ENCODE measurements at regions not wholly inside any gene's neighbourhood (a gene's known extent, or its start where the extent isn't known, plus 50 kb on each side); places are given as distances from the start of the nearest gene placed in this dataset.

DNA sequence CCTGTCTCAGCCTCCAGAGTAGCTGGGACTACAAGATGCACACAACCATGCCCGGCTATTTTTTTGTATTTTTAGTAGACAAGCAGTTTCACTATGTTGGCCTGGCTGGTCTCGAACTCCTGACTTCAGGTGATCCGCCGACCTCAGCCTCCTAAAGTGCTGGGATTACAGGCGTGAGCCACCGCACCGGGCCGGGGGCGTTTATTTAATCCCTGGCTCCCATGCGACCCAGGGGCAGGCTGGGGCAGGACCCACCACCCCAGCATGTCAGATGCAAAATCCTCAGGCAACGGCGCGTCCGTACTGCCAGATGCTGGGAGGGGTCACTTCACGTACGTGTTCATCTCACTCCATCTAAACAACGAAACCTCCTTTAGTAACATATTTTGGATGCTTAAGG, 518.7 kb upstream of the NOX3 start:
- Histone ChIP-seq H3K4me3 (replicated peaks; ENCODE audit: insufficient read depth, low read length) (no peak overlapping the region), H3K27me3 (ENCODE audit: insufficient read depth, poor library complexity, severe bottlenecking) (no peaks in the 10 kb centered on the region), H3K27ac (replicated peaks) (no peak overlapping the region)
- TF ChIP-seq, protein P1, sequence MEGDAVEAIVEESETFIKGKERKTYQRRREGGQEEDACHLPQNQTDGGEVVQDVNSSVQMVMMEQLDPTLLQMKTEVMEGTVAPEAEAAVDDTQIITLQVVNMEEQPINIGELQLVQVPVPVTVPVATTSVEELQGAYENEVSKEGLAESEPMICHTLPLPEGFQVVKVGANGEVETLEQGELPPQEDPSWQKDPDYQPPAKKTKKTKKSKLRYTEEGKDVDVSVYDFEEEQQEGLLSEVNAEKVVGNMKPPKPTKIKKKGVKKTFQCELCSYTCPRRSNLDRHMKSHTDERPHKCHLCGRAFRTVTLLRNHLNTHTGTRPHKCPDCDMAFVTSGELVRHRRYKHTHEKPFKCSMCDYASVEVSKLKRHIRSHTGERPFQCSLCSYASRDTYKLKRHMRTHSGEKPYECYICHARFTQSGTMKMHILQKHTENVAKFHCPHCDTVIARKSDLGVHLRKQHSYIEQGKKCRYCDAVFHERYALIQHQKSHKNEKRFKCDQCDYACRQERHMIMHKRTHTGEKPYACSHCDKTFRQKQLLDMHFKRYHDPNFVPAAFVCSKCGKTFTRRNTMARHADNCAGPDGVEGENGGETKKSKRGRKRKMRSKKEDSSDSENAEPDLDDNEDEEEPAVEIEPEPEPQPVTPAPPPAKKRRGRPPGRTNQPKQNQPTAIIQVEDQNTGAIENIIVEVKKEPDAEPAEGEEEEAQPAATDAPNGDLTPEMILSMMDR (IDR thresholded peaks at IDR 0.05; ENCODE audit: insufficient read depth, low read length), result no peak
- TF ChIP-seq GABPA (IDR thresholded peaks at IDR 0.05; ENCODE audit: low read depth) (no peak), POLR2AphosphoS5 (IDR thresholded peaks at IDR 0.05; ENCODE audit: low read depth) (no peak), SPI1 (IDR thresholded peaks at IDR 0.05; ENCODE audit: borderline replicate concordance, low read depth) (no peak)
- TF ChIP-seq, protein P2, sequence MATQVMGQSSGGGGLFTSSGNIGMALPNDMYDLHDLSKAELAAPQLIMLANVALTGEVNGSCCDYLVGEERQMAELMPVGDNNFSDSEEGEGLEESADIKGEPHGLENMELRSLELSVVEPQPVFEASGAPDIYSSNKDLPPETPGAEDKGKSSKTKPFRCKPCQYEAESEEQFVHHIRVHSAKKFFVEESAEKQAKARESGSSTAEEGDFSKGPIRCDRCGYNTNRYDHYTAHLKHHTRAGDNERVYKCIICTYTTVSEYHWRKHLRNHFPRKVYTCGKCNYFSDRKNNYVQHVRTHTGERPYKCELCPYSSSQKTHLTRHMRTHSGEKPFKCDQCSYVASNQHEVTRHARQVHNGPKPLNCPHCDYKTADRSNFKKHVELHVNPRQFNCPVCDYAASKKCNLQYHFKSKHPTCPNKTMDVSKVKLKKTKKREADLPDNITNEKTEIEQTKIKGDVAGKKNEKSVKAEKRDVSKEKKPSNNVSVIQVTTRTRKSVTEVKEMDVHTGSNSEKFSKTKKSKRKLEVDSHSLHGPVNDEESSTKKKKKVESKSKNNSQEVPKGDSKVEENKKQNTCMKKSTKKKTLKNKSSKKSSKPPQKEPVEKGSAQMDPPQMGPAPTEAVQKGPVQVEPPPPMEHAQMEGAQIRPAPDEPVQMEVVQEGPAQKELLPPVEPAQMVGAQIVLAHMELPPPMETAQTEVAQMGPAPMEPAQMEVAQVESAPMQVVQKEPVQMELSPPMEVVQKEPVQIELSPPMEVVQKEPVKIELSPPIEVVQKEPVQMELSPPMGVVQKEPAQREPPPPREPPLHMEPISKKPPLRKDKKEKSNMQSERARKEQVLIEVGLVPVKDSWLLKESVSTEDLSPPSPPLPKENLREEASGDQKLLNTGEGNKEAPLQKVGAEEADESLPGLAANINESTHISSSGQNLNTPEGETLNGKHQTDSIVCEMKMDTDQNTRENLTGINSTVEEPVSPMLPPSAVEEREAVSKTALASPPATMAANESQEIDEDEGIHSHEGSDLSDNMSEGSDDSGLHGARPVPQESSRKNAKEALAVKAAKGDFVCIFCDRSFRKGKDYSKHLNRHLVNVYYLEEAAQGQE (IDR thresholded peaks at IDR 0.05; ENCODE audit: insufficient replicate concordance, low read depth), result no peak
- no peak for DNase-seq (ENCODE audit: low read depth in 1 of 2, low spot score in 1 of 2)

DNA sequence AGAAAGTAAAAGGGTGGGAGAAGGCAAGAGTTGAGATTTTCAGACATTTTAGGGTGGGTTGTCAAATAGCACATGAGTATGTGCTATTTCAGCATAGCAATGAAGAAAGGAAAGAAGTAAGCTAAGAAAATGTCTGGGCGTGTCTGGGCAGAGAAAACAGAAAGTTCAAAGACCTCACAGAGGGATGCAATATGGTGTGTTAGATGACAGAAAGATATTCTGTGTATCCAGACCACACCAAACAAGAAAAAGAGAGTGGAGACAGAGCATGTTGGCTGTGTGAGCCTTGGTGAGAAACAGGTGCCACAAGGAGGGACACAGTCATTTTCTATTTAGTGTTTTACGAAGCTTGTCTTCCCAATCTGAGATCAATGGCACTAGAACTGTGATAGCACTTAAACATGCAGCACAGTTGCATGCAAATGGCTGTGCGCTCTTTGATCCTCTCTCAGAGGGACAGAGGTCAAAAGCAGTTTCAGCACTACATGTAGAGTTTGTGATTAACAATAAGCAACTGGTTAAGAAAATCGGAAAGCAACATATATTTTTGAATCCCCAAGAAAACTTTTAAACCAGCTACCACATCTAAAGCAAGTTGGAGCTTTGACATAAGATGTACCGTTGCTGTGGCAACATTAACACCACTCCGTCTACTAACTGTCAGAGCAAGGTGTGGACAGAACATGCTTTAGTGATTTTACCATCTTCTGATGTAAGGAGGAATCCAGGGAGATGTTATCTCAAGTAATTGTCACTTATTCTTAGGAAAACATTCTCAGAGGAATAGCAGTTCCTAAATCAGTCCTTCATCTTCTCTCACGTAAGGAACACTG, 515.5 kb upstream of the NOX3 start:
- TF ChIP-seq, protein P2 (IDR thresholded peaks at IDR 0.05; ENCODE audit: insufficient replicate concordance, low read depth), result no peak
- TF ChIP-seq POLR2AphosphoS5 (IDR thresholded peaks at IDR 0.05; ENCODE audit: low read depth) (no peak), SPI1 (IDR thresholded peaks at IDR 0.05; ENCODE audit: borderline replicate concordance, low read depth) (no peak), GABPA (IDR thresholded peaks at IDR 0.05; ENCODE audit: low read depth) (no peak)
- TF ChIP-seq, protein P1 (IDR thresholded peaks at IDR 0.05; ENCODE audit: insufficient read depth, low read length), result no peak
- Histone ChIP-seq H3K4me3 (replicated peaks; ENCODE audit: insufficient read depth, low read length) (no peak overlapping the region), H3K27me3 (ENCODE audit: insufficient read depth, poor library complexity, severe bottlenecking) (no peaks in the 10 kb centered on the region), H3K27ac (replicated peaks) (no peak overlapping the region)
- DNase-seq (ENCODE audit: low read depth in 1 of 2, low spot score in 1 of 2), result no peak

DNA sequence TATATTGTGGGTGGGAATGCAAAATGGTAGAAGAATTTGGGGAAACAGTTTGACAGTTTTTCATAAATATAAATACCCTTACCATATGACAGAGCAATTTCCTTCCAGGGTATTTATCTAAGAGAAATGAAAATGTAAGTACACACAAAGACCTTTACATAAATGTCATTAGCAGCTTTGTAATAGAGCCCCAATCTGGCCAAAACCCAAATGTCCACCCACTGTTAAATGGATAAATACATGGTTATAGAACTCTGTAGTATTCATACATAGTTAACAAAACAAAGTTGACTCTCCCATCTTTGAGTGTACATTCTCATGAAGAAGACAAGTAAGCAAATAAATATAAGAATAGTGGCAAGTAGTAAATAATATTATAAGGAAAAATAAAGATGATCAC, 514.8 kb upstream of the NOX3 start:
- no peaks in the 10 kb centered on the region for H3K27me3 ChIP-seq (ENCODE audit: insufficient read depth, poor library complexity, severe bottlenecking)
- TF ChIP-seq, protein P2 (IDR thresholded peaks at IDR 0.05; ENCODE audit: insufficient replicate concordance, low read depth), result no peak
- TF ChIP-seq, protein P1 (IDR thresholded peaks at IDR 0.05; ENCODE audit: insufficient read depth, low read length), result no peak
- no peak for TF ChIP-seq GABPA (IDR thresholded peaks at IDR 0.05; ENCODE audit: low read depth)
- TF ChIP-seq SPI1 (IDR thresholded peaks at IDR 0.05; ENCODE audit: borderline replicate concordance, low read depth), result no peak
- no peak for TF ChIP-seq POLR2AphosphoS5 (IDR thresholded peaks at IDR 0.05; ENCODE audit: low read depth)
- DNase-seq (ENCODE audit: low read depth in 1 of 2, low spot score in 1 of 2), result no peak
- H3K27ac ChIP-seq (replicated peaks), result no peak overlapping the region
- H3K4me3 ChIP-seq (replicated peaks; ENCODE audit: insufficient read depth, low read length), result no peak overlapping the region
